Activated CD4-positive, alpha-beta T cell treated with anti-CD3 and anti-CD28 coated beads, Interleukin-2, amount 10 ng/mL, durations not matched to agents 24 days and 14 days (primary cell): ENCODE measurements at regions not wholly inside any gene's neighbourhood (a gene's known extent, or its start where the extent isn't known, plus 50 kb on each side); places are given as distances from the start of the nearest gene placed in this dataset.
"Not testable (repeated sequence)": the region's sequence is repeated elsewhere in the genome, so short reads cannot be mapped to it uniquely, and the experiment has no call there.

Experiments
- DNase-seq: peaks from one replicate; pipeline ENCODE4 v3.0.0; 2022
- H3K27ac Mint-ChIP-seq: one replicate; pipeline ENCODE4 v1.8.0; 2022; ENCODE audit warnings: mild to moderate bottlenecking, mixed read lengths
- H3K27me3 Mint-ChIP-seq: one replicate; pipeline ENCODE4 v1.8.0; 2022; ENCODE audit warnings: mixed read lengths
- H3K36me3 Mint-ChIP-seq: one replicate; pipeline ENCODE4 v1.8.0; 2022; ENCODE audit warnings: low read depth, mild to moderate bottlenecking, mixed read lengths
- H3K4me1 Mint-ChIP-seq: one replicate; pipeline ENCODE4 v1.8.0; 2021; ENCODE audit warnings: mixed read lengths
- H3K4me3 Mint-ChIP-seq: one replicate; pipeline ENCODE4 v1.8.0; 2022; ENCODE audit warnings: mild to moderate bottlenecking, moderate library complexity, mixed read lengths
- H3K9me3 Mint-ChIP-seq: one replicate; pipeline ENCODE4 v1.8.0; 2021; ENCODE audit warnings: mixed read lengths
- intact Hi-C: fragments of 100-400 bp; cut with micrococcal nuclease; formaldehyde crosslinking; loops from one replicate; pipeline ENCODE4 v1.15.1; 2023

DNA sequence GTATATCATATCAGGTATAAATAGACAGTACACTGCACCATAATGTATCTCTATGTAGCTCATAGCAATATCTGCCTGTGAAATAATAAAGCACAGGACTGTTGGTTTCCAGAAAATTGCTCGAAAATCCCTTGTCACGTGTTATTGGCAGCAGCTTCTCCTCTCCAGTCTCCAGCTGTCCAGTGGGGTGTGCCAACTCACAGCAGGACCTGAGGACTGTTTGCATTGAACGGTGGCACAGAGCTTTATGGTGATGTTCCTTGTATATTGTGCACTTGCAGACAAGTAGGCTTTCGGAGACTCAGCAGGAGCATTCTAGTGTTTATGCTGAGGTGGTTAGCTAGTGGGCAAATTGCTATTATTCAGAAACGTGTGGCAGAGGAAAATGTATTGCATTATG is 182.2 kb upstream of the ATP5MC3 start:
- H3K27me3 Mint-ChIP-seq, result peaks cover 24% of the 10 kb centered on the region
- no peak overlapping the region for H3K27ac Mint-ChIP-seq
- H3K4me3 Mint-ChIP-seq, result no peak overlapping the region
- H3K4me1 Mint-ChIP-seq, result no peaks in the 10 kb centered on the region
- no peaks in the 10 kb centered on the region for H3K36me3 Mint-ChIP-seq
- intact Hi-C loops, result loop anchor here (10.0 kb wide), 1 partner anchor 701 kb away; no protein-coding TSS in a partner anchor
- H3K9me3 Mint-ChIP-seq, result no peaks in the 10 kb centered on the region
- DNase-seq, result no peak

DNA sequence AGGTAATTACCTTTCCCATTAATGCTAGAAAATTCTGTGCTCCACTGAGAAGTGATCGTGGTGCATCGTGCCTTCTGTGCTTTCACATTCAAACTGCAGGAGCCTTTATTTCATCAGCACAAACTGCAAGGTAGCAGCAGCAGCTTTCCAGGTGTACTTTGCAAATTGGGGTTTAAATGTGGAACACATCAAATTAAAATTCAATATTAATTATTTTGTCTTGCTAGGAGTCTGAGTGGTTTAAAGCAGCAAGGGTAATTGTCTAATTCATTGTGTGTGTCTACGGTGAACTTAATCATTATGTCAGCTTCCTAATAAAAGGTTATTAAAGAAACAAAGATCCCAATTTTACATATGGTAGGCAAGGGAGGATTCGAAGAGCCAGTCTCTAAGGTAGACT is 180.8 kb upstream of the ATP5MC3 start:
- no peaks in the 10 kb centered on the region for H3K36me3 Mint-ChIP-seq
- no peak for DNase-seq
- no peaks in the 10 kb centered on the region for H3K9me3 Mint-ChIP-seq
- H3K27me3 Mint-ChIP-seq, result peaks cover 24% of the 10 kb centered on the region
- H3K4me3 Mint-ChIP-seq, result no peak overlapping the region
- no peaks in the 10 kb centered on the region for H3K4me1 Mint-ChIP-seq
- intact Hi-C loops, result loop anchor here (10.0 kb wide), 1 partner anchor 702 kb away; no protein-coding TSS in a partner anchor
- no peak overlapping the region for H3K27ac Mint-ChIP-seq

DNA sequence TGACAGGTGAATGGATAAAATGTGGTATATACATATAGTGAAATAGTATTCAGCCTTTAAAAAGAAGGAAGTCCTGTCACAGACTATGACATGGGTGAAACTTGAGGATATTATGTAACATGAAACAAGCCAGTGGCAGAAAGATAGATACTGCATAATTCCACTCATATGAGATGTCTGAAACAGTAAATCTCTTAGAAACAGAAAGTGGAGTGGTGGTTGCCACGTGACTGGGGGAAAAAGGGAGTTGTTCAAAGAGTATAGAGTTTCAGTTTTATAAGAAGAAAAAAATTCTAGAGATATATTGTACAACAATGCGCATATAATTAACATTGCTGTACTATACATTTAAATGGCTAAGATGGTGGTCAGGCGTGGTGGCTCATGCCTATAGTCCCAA is 178.2 kb upstream of the ATP5MC3 start:
- Mint-ChIP-seq H3K27me3 (peaks cover 15% of the 10 kb centered on the region), H3K9me3 (no peaks in the 10 kb centered on the region), H3K4me1 (no peaks in the 10 kb centered on the region), H3K4me3 (no peak overlapping the region), H3K36me3 (no peaks in the 10 kb centered on the region), H3K27ac (no peak overlapping the region)
- DNase-seq, result no peak
- intact Hi-C loops, result loop anchor here (10.0 kb wide), 1 partner anchor 705 kb away; no protein-coding TSS in a partner anchor

DNA sequence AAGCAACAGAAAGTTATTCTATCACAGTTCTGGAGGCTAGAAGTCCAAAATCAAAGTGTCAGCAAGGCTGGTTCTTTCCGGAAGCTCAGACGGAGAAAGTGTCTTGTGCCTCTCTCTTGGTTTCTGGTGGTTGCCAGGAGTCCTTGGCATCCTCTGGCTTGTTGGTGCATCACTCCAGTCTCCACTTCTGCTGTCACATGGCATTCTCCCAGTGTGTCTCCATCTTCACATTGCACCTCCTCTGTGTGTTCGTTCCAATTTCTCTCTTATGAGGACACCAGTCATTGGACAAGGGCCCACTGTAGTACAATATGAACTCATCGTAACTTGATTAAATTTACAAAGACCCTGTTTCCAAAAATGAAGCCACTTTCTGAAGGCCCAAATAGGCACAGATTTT is 175.4 kb upstream of the ATP5MC3 start:
- no peaks in the 10 kb centered on the region for H3K9me3 Mint-ChIP-seq
- intact Hi-C loops, result no loop called here
- H3K27me3 Mint-ChIP-seq, result peaks cover 5% of the 10 kb centered on the region

DNA sequence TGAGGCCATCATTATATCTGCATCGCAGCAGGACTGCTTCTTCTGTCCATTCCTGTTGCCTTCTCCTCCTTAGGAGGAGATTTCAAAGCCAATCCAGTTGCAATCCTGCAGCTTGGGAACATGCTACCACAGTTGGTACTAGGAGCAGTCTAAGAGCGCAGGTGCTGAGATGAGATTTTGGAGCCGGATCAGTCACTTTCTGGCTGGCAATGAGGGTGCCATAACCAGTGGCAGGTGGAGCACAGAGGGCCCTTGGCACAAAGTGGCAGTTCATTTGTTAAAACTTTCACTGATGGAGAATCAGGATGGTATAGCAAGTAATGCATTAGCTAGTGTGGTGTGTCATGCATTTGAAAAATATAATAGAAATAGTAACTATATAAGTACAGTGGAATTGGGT is 173.7 kb upstream of the ATP5MC3 start:
- intact Hi-C loops, result no loop called here
- Mint-ChIP-seq H3K36me3 (no peaks in the 10 kb centered on the region), H3K27ac (no peak overlapping the region), H3K27me3 (peaks cover 7% of the 10 kb centered on the region), H3K4me3 (no peak overlapping the region), H3K4me1 (no peaks in the 10 kb centered on the region), H3K9me3 (no peaks in the 10 kb centered on the region)
- no peak for DNase-seq

More for the DNA sequence above, 175.4 kb upstream of the ATP5MC3 start:
- no peak overlapping the region for H3K27ac Mint-ChIP-seq
- H3K4me1 Mint-ChIP-seq, result no peaks in the 10 kb centered on the region
- H3K36me3 Mint-ChIP-seq, result no peaks in the 10 kb centered on the region
- H3K4me3 Mint-ChIP-seq, result no peak overlapping the region
- no peak for DNase-seq

DNA sequence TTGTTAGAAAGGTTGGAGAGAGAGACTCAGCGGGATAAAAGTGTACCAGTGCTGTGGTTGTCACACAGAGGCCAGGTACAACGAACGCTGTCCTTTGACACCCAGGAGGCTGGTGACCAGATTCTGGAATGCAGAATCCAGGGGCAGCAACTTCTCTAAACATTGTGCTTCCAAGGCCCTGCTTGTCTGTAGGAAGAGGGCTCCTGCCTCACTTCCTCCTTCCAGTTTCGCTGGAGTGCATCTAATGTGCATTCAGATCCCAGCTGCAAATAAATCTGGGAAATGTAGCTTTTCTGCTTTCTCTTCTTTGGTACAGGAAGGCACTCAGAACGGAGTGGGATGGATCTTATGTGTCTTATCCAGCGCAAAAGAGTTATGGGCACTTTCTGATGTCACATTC is 171.8 kb upstream of the ATP5MC3 start:
- no peaks in the 10 kb centered on the region for H3K9me3 Mint-ChIP-seq
- no peak overlapping the region for H3K27ac Mint-ChIP-seq
- intact Hi-C loops, result no loop called here
- no peaks in the 10 kb centered on the region for H3K4me1 Mint-ChIP-seq
- DNase-seq, result no peak
- H3K36me3 Mint-ChIP-seq, result no peaks in the 10 kb centered on the region
- no peak overlapping the region for H3K4me3 Mint-ChIP-seq
- H3K27me3 Mint-ChIP-seq, result peaks cover 9% of the 10 kb centered on the region

DNA sequence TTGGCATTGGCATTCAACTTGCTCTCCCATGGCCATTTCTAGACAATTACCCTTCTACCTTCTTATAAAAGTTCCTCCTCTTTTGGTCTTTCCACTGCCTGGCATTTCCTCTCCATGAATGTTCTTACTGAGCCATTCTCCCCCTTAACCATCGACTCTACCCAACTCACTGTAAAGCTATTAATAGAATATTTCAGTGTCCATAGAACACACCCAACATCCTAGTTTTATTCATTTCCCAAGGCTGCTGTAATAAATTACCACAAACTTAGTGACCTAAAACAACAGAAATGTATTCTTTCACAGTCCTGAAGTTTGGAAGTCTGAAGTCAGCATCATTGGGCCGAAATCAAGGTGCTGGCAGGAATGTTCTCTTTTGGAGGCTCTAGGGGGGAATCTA is 170.0 kb upstream of the ATP5MC3 start:
- Mint-ChIP-seq H3K4me1 (no peaks in the 10 kb centered on the region), H3K27me3 (peaks cover 9% of the 10 kb centered on the region), H3K27ac (no peak overlapping the region), H3K36me3 (no peaks in the 10 kb centered on the region), H3K4me3 (no peak overlapping the region), H3K9me3 (no peaks in the 10 kb centered on the region)
- intact Hi-C loops, result no loop called here
- DNase-seq, result no peak

DNA sequence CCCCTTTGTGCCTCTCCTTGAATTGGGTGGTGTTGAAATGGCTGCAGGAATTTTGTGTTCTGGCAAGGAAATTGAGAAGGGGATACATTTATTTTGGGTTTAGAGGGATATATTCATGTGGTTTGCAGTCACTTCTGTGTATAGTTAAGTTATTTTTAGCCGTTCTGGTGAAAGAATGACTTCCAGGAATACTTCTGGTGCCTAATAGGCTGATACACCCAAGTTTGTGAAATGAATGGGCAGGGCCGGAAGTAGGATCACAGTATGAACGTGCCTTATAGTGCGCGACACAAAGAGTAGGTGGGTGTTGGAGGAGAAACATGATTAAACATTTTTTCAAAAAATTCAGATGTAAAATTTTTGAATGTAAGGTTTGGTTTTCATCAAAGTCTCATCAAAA is 168.6 kb upstream of the ATP5MC3 start:
- H3K4me1 Mint-ChIP-seq, result no peaks in the 10 kb centered on the region
- no peak overlapping the region for H3K4me3 Mint-ChIP-seq
- H3K9me3 Mint-ChIP-seq, result peaks cover 2% of the 10 kb centered on the region
- no peak for DNase-seq
- H3K27ac Mint-ChIP-seq, result no peak overlapping the region
- intact Hi-C loops, result no loop called here
- peaks cover 9% of the 10 kb centered on the region for H3K27me3 Mint-ChIP-seq
- H3K36me3 Mint-ChIP-seq, result no peaks in the 10 kb centered on the region

DNA sequence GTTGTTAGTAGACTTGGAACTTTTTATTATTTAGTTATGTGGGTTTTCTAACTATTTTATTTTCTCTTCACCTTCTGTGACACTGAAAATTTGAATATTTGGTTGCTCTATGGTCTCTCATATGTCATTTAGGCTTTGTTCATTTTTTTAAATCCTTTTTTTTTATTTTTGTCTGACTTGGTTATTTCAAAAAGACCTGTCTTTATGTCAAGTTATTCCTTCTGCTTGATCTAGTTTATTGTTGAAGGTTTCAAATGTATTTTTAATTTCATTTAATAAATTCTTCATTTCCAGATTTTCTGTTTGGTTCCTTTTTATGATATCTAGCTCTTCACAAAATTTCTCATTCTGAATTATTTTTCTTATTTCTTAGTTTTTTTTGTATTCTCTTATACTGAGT is 160.6 kb upstream of the ATP5MC3 start:
- H3K4me3 Mint-ChIP-seq, result no peak overlapping the region
- H3K36me3 Mint-ChIP-seq, result no peaks in the 10 kb centered on the region
- intact Hi-C loops, result no loop called here
- H3K27ac Mint-ChIP-seq, result no peak overlapping the region
- no peaks in the 10 kb centered on the region for H3K4me1 Mint-ChIP-seq
- H3K27me3 Mint-ChIP-seq, result peaks cover 4% of the 10 kb centered on the region
- peaks cover 24% of the 10 kb centered on the region for H3K9me3 Mint-ChIP-seq
- DNase-seq, result no peak

DNA sequence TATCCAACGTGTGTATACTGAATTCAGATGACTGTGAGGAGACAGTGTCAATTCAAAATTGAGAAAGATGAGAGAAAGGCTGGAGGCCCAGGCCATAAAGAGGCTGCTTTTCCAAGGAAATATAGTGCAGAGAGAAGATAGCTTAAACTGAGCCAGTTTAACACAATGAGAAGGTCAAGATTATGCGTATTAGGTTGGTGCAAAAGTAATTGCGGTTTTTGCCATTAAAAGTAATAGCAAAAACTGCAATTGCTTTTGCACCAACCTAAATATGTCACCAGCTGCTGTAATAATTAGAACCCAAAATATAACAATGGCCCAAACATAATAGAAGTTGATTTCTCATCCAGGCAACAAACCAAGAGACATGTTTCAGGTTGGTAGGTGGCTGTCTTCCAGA is 148.7 kb upstream of the ATP5MC3 start:
- Mint-ChIP-seq H3K4me3 (no peak overlapping the region), H3K36me3 (no peaks in the 10 kb centered on the region), H3K27me3 (no peaks in the 10 kb centered on the region), H3K9me3 (peaks cover 8% of the 10 kb centered on the region), H3K27ac (no peak overlapping the region), H3K4me1 (no peaks in the 10 kb centered on the region)
- DNase-seq, result no peak
- intact Hi-C loops, result no loop called here

DNA sequence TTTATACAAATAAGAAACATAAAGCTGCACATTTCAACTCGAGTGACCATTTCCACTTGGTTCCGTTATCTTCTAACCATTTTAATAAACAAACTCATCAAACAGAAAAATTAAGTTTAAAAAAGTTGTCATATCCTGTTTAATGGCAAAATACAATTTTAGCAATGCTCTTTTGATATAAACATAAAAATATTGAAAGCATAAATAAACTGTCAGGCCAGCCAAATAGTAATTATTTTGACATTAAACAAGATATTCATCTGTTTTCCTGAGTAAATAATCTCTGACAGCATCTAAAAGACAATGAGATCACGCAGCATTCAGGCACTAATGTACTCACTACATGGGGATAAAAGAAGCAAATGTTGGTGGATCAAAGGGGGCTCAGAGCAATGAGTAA is 145.3 kb upstream of the ATP5MC3 start:
- no peak for DNase-seq
- intact Hi-C loops, result no loop called here
- no peak overlapping the region for H3K27ac Mint-ChIP-seq
- H3K4me1 Mint-ChIP-seq, result no peaks in the 10 kb centered on the region
- H3K27me3 Mint-ChIP-seq, result no peaks in the 10 kb centered on the region
- no peaks in the 10 kb centered on the region for H3K36me3 Mint-ChIP-seq
- H3K9me3 Mint-ChIP-seq, result peaks cover 10% of the 10 kb centered on the region
- H3K4me3 Mint-ChIP-seq, result no peak overlapping the region

DNA sequence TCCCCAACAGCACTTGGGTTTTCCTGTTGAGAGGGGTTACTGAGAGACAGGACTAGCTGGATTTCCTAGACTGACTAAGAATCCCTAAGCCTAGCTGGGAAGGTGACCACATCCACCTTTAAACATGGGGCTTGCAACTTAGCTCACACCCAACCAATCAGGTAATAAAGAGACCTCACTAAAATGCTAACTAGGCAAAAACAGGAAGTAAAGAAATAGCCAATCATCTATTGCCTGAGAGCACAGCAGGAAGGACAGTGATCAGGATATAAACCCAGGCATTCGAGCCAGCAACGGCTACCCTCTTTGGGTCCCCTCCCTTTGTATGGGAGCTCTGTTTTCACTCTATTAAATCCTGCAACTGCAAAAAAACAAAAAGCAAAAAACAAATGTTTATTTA is 144.7 kb upstream of the ATP5MC3 start:
- H3K27me3 Mint-ChIP-seq, H3K36me3 Mint-ChIP-seq, intact Hi-C loops, H3K4me3 Mint-ChIP-seq, DNase-seq, H3K4me1 Mint-ChIP-seq, H3K27ac Mint-ChIP-seq: not testable (repeated sequence)
- peaks cover 10% of the 10 kb centered on the region for H3K9me3 Mint-ChIP-seq

DNA sequence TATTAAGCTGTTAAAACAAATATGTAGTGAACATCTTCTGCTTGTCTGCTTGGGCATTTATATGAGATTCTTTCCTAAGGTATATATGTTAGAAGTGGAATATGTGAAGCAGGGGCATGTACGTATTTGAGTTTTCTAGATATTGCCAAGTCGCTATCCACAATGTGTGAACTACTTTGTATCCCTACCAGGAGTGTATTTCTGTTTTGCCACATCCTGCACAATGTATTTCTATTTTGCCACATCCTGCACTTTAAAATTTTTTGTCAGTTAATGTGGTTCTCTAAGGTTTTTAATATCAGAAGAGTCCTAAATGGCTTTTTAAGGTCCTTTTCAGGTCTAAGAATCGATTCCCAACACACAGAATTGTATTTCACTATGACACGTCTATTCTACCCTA is 141.7 kb upstream of the ATP5MC3 start:
- no peaks in the 10 kb centered on the region for H3K4me1 Mint-ChIP-seq
- no peaks in the 10 kb centered on the region for H3K36me3 Mint-ChIP-seq
- DNase-seq, result no peak
- no peak overlapping the region for H3K27ac Mint-ChIP-seq
- intact Hi-C loops, result no loop called here
- H3K9me3 Mint-ChIP-seq, result peaks cover 10% of the 10 kb centered on the region
- no peak overlapping the region for H3K4me3 Mint-ChIP-seq
- peaks cover 5% of the 10 kb centered on the region for H3K27me3 Mint-ChIP-seq

DNA sequence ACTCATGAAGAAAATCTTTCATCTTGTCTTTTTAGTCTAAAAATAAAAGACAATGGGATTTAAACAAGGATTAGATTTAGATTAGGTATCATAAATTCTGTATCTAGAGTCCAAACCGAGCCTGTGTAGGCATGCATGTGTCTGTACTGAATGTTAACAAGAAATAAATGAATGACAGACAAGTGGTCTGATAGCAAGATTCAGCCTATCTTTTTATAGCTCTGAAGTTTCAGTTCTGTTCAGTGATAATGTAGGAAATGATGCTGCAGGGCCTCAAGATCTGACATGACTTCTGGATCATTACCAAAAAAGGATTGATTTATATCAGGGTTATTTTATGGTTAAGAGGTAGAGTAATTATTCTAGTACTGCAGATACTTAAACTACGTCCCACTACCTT is 137.0 kb upstream of the ATP5MC3 start:
- DNase-seq, result no peak
- H3K27ac Mint-ChIP-seq, result no peak overlapping the region
- H3K4me3 Mint-ChIP-seq, result no peak overlapping the region
- peaks cover 12% of the 10 kb centered on the region for H3K27me3 Mint-ChIP-seq
- H3K9me3 Mint-ChIP-seq, result no peaks in the 10 kb centered on the region
- no peaks in the 10 kb centered on the region for H3K36me3 Mint-ChIP-seq
- no peaks in the 10 kb centered on the region for H3K4me1 Mint-ChIP-seq
- intact Hi-C loops, result no loop called here

DNA sequence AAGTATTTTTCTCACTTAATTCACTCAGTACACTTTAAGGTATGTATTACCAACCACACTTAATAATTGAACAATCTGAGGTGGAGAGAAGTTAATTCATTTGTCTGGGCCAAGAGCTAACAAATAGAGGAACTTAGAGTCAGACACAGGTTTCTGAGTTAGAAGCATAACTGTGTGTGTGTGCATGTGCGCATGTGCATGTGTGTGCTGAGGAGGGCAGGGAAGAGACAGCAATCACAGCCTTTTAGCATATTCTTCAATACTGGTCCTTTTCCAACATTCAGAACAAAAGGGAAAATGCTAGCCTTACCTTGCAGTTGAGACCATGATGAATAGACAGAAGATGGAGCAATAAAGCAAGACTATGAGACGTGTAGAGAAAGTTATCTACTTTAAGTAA is 136.2 kb upstream of the ATP5MC3 start:
- no peak overlapping the region for H3K27ac Mint-ChIP-seq
- H3K4me1 Mint-ChIP-seq, result no peaks in the 10 kb centered on the region
- intact Hi-C loops, result no loop called here
- no peaks in the 10 kb centered on the region for H3K36me3 Mint-ChIP-seq
- peaks cover 15% of the 10 kb centered on the region for H3K27me3 Mint-ChIP-seq
- no peak overlapping the region for H3K4me3 Mint-ChIP-seq
- DNase-seq, result no peak
- H3K9me3 Mint-ChIP-seq, result no peaks in the 10 kb centered on the region
